Endothelial cell of umbilical vein (primary cell): ENCODE measurements at regions not wholly inside any gene's neighbourhood (a gene's known extent, or its start where the extent isn't known, plus 50 kb on each side); places are given as distances from the start of the nearest gene placed in this dataset.
"Not testable (repeated sequence)": the region's sequence is repeated elsewhere in the genome, so short reads cannot be mapped to it uniquely, and the experiment has no call there.

Experiments used
- BruUV-seq: library from RNA; stranded (reverse); fragments of 400-500 nt; replicated peaks from 2 replicates; lab custom pipeline; 2021; lab: Mats Ljungman, UMichigan
- CTCF ChIA-PET: fragments of 300-600, 350-600 bp; sonication (Branson Sonifier 250); formaldehyde crosslinking; loops from one replicate; lab custom pipeline; 2021; ENCODE audit warnings: antibody characterized with exemption, inconsistent platforms; lab: Charles Lee
- POLR2A ChIA-PET: fragments of 300-600, 350-600 bp; sonication (Branson Sonifier 250); formaldehyde crosslinking; loops from one replicate; lab custom pipeline; 2021; ENCODE audit warnings: antibody characterized with exemption, inconsistent platforms; lab: Charles Lee
- DNase-seq: peaks from one replicate; pipeline ENCODE4 v3.0.0-alpha.2; 2011; ENCODE audit warnings: low read depth, low spot score
- FAIRE-seq: peaks from 2 replicates; lab custom pipeline; 2011; peaks lifted over from hg19 to GRCh38; lab: Jason Lieb, UNC
- H2AFZ ChIP-seq: 2 replicates; pipeline ENCODE4 v1.6.0; 2012; ENCODE audit warnings: low read depth, low read length, control low read depth, inconsistent platforms
- H3K27ac ChIP-seq: 2 replicates; pipeline ENCODE4 v1.5.1; 2011; ENCODE audit warnings: low read depth, mild to moderate bottlenecking, control low read depth, low read length, moderate library complexity; ENCODE audit not compliant: insufficient read depth
- H3K27me3 ChIP-seq, 2 experiments: 2 replicates each; pipeline versions ENCODE4 v1.6.0 to v1.6.1; 2011; ENCODE audit warnings: low read length in 2 of 2, mixed read lengths in 1 of 2; ENCODE audit not compliant: control insufficient read depth in 2 of 2, insufficient read depth in 2 of 2
- H3K36me3 ChIP-seq, 2 experiments: 2 replicates in 1 of 2; 3 replicates in 1 of 2; pipeline ENCODE4 v1.5.1; 2011; ENCODE audit warnings: low read length in 2 of 2, mild to moderate bottlenecking in 1 of 2, moderate library complexity in 1 of 2; ENCODE audit not compliant: control insufficient read depth in 2 of 2, insufficient read depth in 2 of 2; ENCODE audit errors: extremely low read depth in 1 of 2
- H3K4me1 ChIP-seq: 3 replicates; pipeline ENCODE4 v1.5.1; 2011; ENCODE audit warnings: mild to moderate bottlenecking, low read length; ENCODE audit not compliant: control insufficient read depth, insufficient read depth; ENCODE audit errors: extremely low read depth
- H3K4me2 ChIP-seq: 2 replicates; pipeline ENCODE4 v1.6.1; 2011; ENCODE audit warnings: low read length, control low read depth, mixed read lengths; ENCODE audit not compliant: insufficient read depth
- H3K4me3 ChIP-seq, 3 experiments: fragments of 200-600 bp in 1 of 3; sonication (generic), shearing (Covaris generic) in 1 of 3; replicated peaks in 1 of 3; 2 replicates each; pipeline ENCODE4 v1.5.1; 2011 to 2016; ENCODE audit warnings: control low read depth in 3 of 3, low read length in 3 of 3, mild to moderate bottlenecking in 2 of 3, inconsistent platforms in 1 of 3, low read depth in 1 of 3, moderate library complexity in 1 of 3; ENCODE audit not compliant: insufficient read depth in 1 of 3
- H3K79me2 ChIP-seq: 2 replicates; pipeline ENCODE4 v1.6.0; 2012; ENCODE audit warnings: low read length, inconsistent platforms; ENCODE audit not compliant: control insufficient read depth, insufficient read depth
- H3K9ac ChIP-seq: replicated peaks from 2 replicates; pipeline ENCODE3; 2011; ENCODE audit warnings: low read length, control low read depth; ENCODE audit not compliant: insufficient read depth; ENCODE audit errors: extremely low read depth
- H3K9me1 ChIP-seq: replicated peaks from 3 replicates; pipeline ENCODE4 v1.6.0; 2011; ENCODE audit warnings: mild to moderate bottlenecking, low read length; ENCODE audit not compliant: control insufficient read depth, insufficient read depth; ENCODE audit errors: extremely low read depth
- H3K9me3 ChIP-seq: replicated peaks from 2 replicates; pipeline ENCODE4 v1.5.1; 2012; ENCODE audit warnings: low read length, inconsistent platforms; ENCODE audit not compliant: control insufficient read depth, insufficient read depth
- H4K20me1 ChIP-seq: replicated peaks from 2 replicates; pipeline ENCODE3; 2011; ENCODE audit warnings: mild to moderate bottlenecking, low read length; ENCODE audit not compliant: control insufficient read depth, insufficient read depth; ENCODE audit errors: extremely low read depth
- CTCF ChIP-seq, 2 donors: IDR thresholded peaks; 1 replicate in 1 of 2; 2 replicates in 1 of 2; pipeline ENCODE4 v1.5.1; 2011; ENCODE audit warnings: low read length in 2 of 2, mild to moderate bottlenecking in 2 of 2, moderate library complexity in 2 of 2, control low read depth in 1 of 2, inconsistent platforms in 1 of 2, low read depth in 1 of 2; ENCODE audit not compliant: insufficient read depth in 1 of 2; ENCODE audit errors: extremely low read depth in 1 of 2
- EZH2 ChIP-seq: IDR thresholded peaks from 2 replicates; pipeline ENCODE4 v1.6.1; 2012; ENCODE audit warnings: borderline replicate concordance, low read depth, mild to moderate bottlenecking, moderate library complexity, low read length, inconsistent platforms; ENCODE audit not compliant: severe bottlenecking
- FOS ChIP-seq: IDR thresholded peaks from 2 replicates; pipeline ENCODE4 v1.6.1; 2011; ENCODE audit warnings: mild to moderate bottlenecking, low read length, moderate library complexity, borderline replicate concordance; ENCODE audit not compliant: insufficient read depth
- GATA2 ChIP-seq: IDR thresholded peaks from 2 replicates; pipeline ENCODE4 v1.7.0; 2011; ENCODE audit warnings: low read depth, mild to moderate bottlenecking, moderate library complexity, mixed read lengths, low read length; ENCODE audit not compliant: insufficient read length, insufficient read depth
- JUN ChIP-seq: IDR thresholded peaks from 2 replicates; pipeline ENCODE4 v1.6.1; 2011; ENCODE audit warnings: borderline replicate concordance, low read depth; ENCODE audit not compliant: insufficient read length, insufficient read depth
- MAX ChIP-seq: IDR thresholded peaks from 2 replicates; pipeline ENCODE4 v1.6.1; 2011; ENCODE audit not compliant: insufficient read depth, insufficient read length
- MYC ChIP-seq: IDR thresholded peaks from one replicate; pipeline ENCODE4 v1.6.1; 2011; ENCODE audit warnings: mild to moderate bottlenecking, low read depth, low read length
- POLR2A ChIP-seq: IDR thresholded peaks from 2 replicates; pipeline ENCODE4 v1.6.1; 2012; ENCODE audit warnings: low read depth, mild to moderate bottlenecking, control low read depth, low read length
- POLR2AphosphoS5 ChIP-seq: IDR thresholded peaks from 2 replicates; pipeline ENCODE4 v1.6.1; 2012; ENCODE audit warnings: low read depth, mild to moderate bottlenecking, control low read depth, low read length, moderate library complexity; ENCODE audit not compliant: insufficient read depth
- dilution Hi-C: fragments of 300-500 bp; cut with MboI; formaldehyde crosslinking; loops from one replicate; pipeline ENCODE4 v1.15.0; 2019; ENCODE audit warnings: low sequenced_read_pairs; ENCODE audit not compliant: extremely low pct_ligation_motif_present
- intact Hi-C: fragments of 100-400 bp; cut with micrococcal nuclease; formaldehyde crosslinking; loops from one replicate; pipeline ENCODE4 v1.10.0; 2022

- DNase-seq, result no peak
- CTCF ChIA-PET, result no interaction called here
- no peak overlapping the region for H3K4me3 ChIP-seq
- no peaks in the 10 kb centered on the region for H3K4me1 ChIP-seq
- no peaks in the 10 kb centered on the region for H3K36me3 ChIP-seq
- no peak for FAIRE-seq
- H4K20me1 ChIP-seq, result no peaks in the 10 kb centered on the region
- no peak overlapping the region for H2AFZ ChIP-seq
- no TSS peak for BruUV-seq
- H3K9ac ChIP-seq, result no peak overlapping the region
- H3K4me2 ChIP-seq, result no peak overlapping the region
- no peaks in the 10 kb centered on the region for H3K9me1 ChIP-seq
- no peak overlapping the region for H3K27ac ChIP-seq
- no peaks in the 10 kb centered on the region for H3K9me3 ChIP-seq
- intact Hi-C loops, result no loop called here
- dilution Hi-C loops, result no loop called here
- POLR2A ChIA-PET, result no interaction called here
- H3K27me3 ChIP-seq, result no peaks in the 10 kb centered on the region
- no peaks in the 10 kb centered on the region for H3K79me2 ChIP-seq
- TF ChIP-seq EZH2 (no peak), MYC (no peak), POLR2A (no peak), JUN (no peak), FOS (no peak), POLR2AphosphoS5 (no peak), CTCF (IDR thresholded peaks at IDR 0.05; ENCODE audit: extremely low read depth in 1 of 2, insufficient read depth in 1 of 2, low read depth in 1 of 2, low read length in 2 of 2) (no peak), GATA2 (no peak), MAX (no peak)
Observed at GRCh38 chr1:64348961-64349648, 120.8 kb upstream of the CACHD1 start.

- H3K9ac ChIP-seq, DNase-seq, POLR2A ChIA-PET, CTCF ChIA-PET, H3K27me3 ChIP-seq, H3K9me1 ChIP-seq, dilution Hi-C loops, intact Hi-C loops, H3K9me3 ChIP-seq, BruUV-seq, H3K27ac ChIP-seq, H3K79me2 ChIP-seq, H3K4me3 ChIP-seq, H4K20me1 ChIP-seq, H3K4me1 ChIP-seq, FAIRE-seq, H3K36me3 ChIP-seq, H2AFZ ChIP-seq, H3K4me2 ChIP-seq: not testable (repeated sequence)
Observed at GRCh38 chr1:64355534-64355933, 114.4 kb upstream of the CACHD1 start.
